SK-N-SH (cell line): ENCODE measurements at regions not wholly inside any gene's neighbourhood (a gene's known extent, or its start where the extent isn't known, plus 50 kb on each side); places are given as distances from the start of the nearest gene placed in this dataset.

Experiments
- CHD2 ChIP-seq: fragments of 150-350 bp; IDR thresholded peaks from 2 replicates; pipeline ENCODE4 v1.6.1; 2018; ENCODE audit warnings: low read length; ENCODE audit not compliant: partially characterized antibody
- CTCF ChIP-seq: fragments of 200-600 bp; sonication (generic); IDR thresholded peaks from 2 replicates; pipeline ENCODE4 v1.6.1; 2017; ENCODE audit warnings: antibody characterized with exemption, mild to moderate bottlenecking, moderate library complexity
- EP300 ChIP-seq, 2 experiments: IDR thresholded peaks; 2 replicates each; pipeline versions ENCODE4 v1.4.0 to v1.6.1; 2012; ENCODE audit warnings: borderline replicate concordance in 1 of 2, low read depth in 1 of 2, low read length in 1 of 2
- GABPA ChIP-seq: IDR thresholded peaks from 2 replicates; pipeline ENCODE4 v1.4.0; 2012; ENCODE audit warnings: low read depth, mild to moderate bottlenecking
- IRF3 ChIP-seq: fragments of 150-350 bp; IDR thresholded peaks from 2 replicates; pipeline ENCODE4 v1.6.1; 2016; ENCODE audit warnings: mild to moderate bottlenecking, low read depth, low read length
- MXI1 ChIP-seq: IDR thresholded peaks from 2 replicates; pipeline ENCODE4 v1.6.1; 2012; ENCODE audit warnings: mild to moderate bottlenecking, low read depth, low read length, improper control_type of control experiment
- RAD21 ChIP-seq: IDR thresholded peaks from 2 replicates; pipeline ENCODE4 v1.6.1; 2012; ENCODE audit warnings: mild to moderate bottlenecking, low read length
- REST ChIP-seq: IDR thresholded peaks from 2 replicates; pipeline ENCODE4 v1.6.1; 2012; ENCODE audit warnings: mild to moderate bottlenecking, low read depth, low read length, moderate library complexity
- SIN3A ChIP-seq: IDR thresholded peaks from 2 replicates; pipeline ENCODE4 v1.6.1; 2012; ENCODE audit warnings: low read depth, mild to moderate bottlenecking, low read length, moderate library complexity, borderline replicate concordance
- SMC3 ChIP-seq: IDR thresholded peaks from 2 replicates; pipeline ENCODE4 v1.6.1; 2012; ENCODE audit warnings: low read depth, low read length, improper control_type of control experiment

- TF ChIP-seq CTCF: no peak
- no peak for TF ChIP-seq SIN3A
- no peak for TF ChIP-seq IRF3
- TF ChIP-seq RAD21: no peak
- no peak for TF ChIP-seq MXI1
- no peak for TF ChIP-seq SMC3
- no peak for TF ChIP-seq REST
- no peak for TF ChIP-seq GABPA
- no peak for TF ChIP-seq EP300 (IDR thresholded peaks at IDR 0.05; ENCODE audit: borderline replicate concordance in 1 of 2, low read depth in 1 of 2, low read length in 1 of 2)
- no peak for TF ChIP-seq CHD2
Observed at GRCh38 chr3:34024447-34025240, 226.2 kb downstream of the PDCD6IP start.
